ENCODE measurements at regions not wholly inside any gene's neighbourhood (a gene's known extent, or its start where the extent isn't known, plus 50 kb on each side); places are given as distances from the start of the nearest gene placed in this dataset.

DNA sequence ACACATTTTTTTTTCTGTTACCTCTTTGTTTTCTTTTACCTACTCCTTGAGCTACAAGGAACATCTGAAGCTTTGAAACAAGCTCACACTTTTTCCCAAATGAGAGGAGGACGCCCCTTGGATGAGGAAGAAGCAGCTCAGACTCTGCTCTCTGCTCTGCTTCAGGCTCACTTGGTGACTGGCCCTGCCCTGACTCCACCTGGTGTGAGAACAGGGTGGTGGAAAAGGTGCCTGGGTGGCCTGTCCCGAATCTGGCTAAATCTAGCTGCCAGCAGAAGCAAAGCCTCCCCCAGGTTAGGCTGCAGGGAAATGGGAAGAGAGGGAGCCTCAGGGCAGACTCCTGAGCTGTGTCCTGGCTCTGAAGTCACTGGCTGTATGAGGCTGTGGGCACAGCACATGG, 68.0 kb upstream of the CEACAM8 start:
- no peak for DNase-seq

DNA sequence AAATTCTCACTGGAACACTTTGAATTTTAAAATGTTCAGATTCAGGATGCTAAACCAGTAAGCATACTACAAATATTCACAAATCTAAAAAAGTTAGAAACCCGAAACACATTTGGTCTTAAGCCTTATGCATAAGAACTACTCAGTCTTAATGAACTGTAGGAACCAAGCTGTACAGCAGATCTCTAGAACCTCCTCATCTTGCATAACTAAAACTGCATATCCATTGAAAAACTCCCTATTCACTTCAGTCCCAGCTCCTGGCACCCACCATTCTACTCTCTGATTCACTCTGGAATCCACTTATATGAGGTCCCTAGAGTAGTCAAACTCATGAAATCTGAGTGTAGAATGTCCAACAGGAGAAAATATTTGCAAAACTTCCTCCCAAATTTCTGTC, 65.6 kb upstream of the CEACAM8 start:
- DNase-seq, result no peak

GRCh38 chr19:42658076-42658475, 63.4 kb upstream of the CEACAM8 start:
- no peak for DNase-seq

DNA sequence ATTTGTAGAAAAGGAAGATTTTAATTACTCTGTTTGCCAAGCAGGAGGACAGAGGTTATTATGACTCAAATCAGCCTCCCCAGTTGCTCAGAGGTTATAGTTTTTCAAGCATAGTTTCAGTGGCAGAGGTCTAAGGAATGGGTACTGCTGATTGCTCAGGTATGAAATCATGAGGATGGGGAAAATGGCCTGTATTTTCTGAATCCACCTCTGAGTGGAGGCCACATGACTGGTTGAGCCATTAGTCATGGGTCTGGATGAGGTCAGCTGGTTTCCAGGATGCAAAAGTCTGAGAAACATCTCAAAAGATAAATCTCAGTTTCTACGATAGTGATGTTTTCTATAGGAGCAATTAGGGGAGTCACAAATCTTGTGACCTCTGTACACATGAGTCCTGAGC, 62.8 kb upstream of the CEACAM8 start:
- peak; percentile 3 for DNase-seq

- DNase-seq, result no peak
Measured at GRCh38 chr19:42655748-42656147, 61.0 kb upstream of the CEACAM8 start.

GRCh38 chr19:42653841-42654240, 59.1 kb upstream of the CEACAM8 start:
- no peak for DNase-seq

DNA sequence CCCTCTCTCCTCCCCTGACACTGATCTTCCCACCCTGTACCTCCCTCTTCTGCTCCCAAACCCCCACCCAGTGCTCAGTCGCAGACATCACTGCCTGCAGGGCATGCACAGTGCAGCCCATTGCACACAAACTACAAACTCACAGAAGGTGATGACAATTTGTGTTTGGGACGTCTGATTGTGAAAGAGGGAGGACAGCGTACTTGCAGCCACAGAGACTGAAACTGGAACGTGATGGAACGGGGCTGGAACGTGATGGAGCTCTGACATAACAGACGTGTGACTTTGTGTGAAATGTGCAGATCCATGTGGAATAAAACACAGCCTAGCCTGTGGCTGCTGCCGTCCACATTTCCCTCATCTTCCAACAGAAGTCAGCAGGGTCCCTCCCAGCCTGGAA, 57.3 kb upstream of the CEACAM8 start:
- DNase-seq, result no peak
